Activated T-helper 9 cell treated with anti-CD3 and anti-CD28 coated beads, Interleukin-2, amount 50 U/mL, for 16 hours (primary cell): ENCODE measurements at regions not wholly inside any gene's neighbourhood (a gene's known extent, or its start where the extent isn't known, plus 50 kb on each side); places are given as distances from the start of the nearest gene placed in this dataset.

Experiments
- DNase-seq: peaks from one replicate; pipeline ENCODE4 v3.0.0-alpha.2; 2020; ENCODE audit warnings: low read depth

- no peak for DNase-seq
These were observed 414.7 kb downstream of the LRATD1 start for GRCh38 chr2:15047184-15047583.

GRCh38 chr2:15048000-15048399 lies 415.5 kb downstream of the LRATD1 start:
- DNase-seq = no peak

GRCh38 chr2:15049096-15049993 lies 416.8 kb downstream of the LRATD1 start:
- no peak for DNase-seq

- no peak for DNase-seq
These were observed 418.0 kb downstream of the LRATD1 start for GRCh38 chr2:15050483-15050882.

- no peak for DNase-seq
These were observed 421.0 kb downstream of the LRATD1 start for GRCh38 chr2:15053542-15053941.

- DNase-seq = no peak
These were observed 425.7 kb downstream of the LRATD1 start for GRCh38 chr2:15058015-15058720.

GRCh38 chr2:15058721-15059157 lies 426.2 kb downstream of the LRATD1 start:
- no peak for DNase-seq

- no peak for DNase-seq
These were observed 427.5 kb downstream of the LRATD1 start for GRCh38 chr2:15059870-15060512.

- DNase-seq = no peak
These were observed 428.8 kb downstream of the LRATD1 start for GRCh38 chr2:15061268-15061667.

- no peak for DNase-seq
These were observed 433.6 kb downstream of the LRATD1 start for GRCh38 chr2:15066138-15066537.

GRCh38 chr2:15069149-15069548 lies 436.6 kb downstream of the LRATD1 start:
- no peak for DNase-seq

- DNase-seq = no peak
These were observed 440.3 kb downstream of the LRATD1 start for GRCh38 chr2:15072836-15073235.

GRCh38 chr2:15073664-15074063 lies 441.1 kb downstream of the LRATD1 start:
- no peak for DNase-seq

- no peak for DNase-seq
These were observed 441.8 kb downstream of the LRATD1 start for GRCh38 chr2:15074319-15074718.

GRCh38 chr2:15074751-15075700 lies 442.5 kb downstream of the LRATD1 start:
- no peak for DNase-seq

GRCh38 chr2:15076668-15077067 lies 444.2 kb downstream of the LRATD1 start:
- DNase-seq = no peak

GRCh38 chr2:15081356-15081755 lies 448.8 kb downstream of the LRATD1 start:
- DNase-seq = no peak

GRCh38 chr2:15082105-15083058 lies 449.9 kb downstream of the LRATD1 start:
- no peak for DNase-seq

GRCh38 chr2:15084826-15085489 lies 452.4 kb downstream of the LRATD1 start:
- no peak for DNase-seq

GRCh38 chr2:15092181-15092580 lies 459.7 kb downstream of the LRATD1 start:
- DNase-seq = no peak
